ENCODE measurements at regions not wholly inside any gene's neighbourhood (a gene's known extent, or its start where the extent isn't known, plus 50 kb on each side); places are given as distances from the start of the nearest gene placed in this dataset.

DNA sequence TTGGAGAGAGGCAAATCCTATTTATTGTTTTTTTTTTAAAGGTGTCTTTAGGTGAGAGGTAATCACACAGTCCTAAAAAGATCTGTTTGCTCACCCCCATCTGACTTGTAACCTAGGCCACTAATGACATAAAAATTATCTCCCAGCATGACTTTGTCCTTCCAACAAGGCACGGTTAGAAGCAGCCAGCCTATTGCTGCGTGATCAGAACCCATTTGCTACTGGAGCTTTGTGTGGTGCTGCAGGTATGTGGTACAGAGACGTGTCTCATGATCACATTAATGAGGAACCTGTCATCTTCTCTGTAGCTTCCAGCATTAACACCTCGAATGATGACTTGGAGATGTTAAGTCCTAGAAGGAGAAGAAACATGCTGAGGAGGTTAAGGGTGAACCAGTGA, 555.8 kb upstream of the TLE4 start:
- DNase-seq: no peak

DNA sequence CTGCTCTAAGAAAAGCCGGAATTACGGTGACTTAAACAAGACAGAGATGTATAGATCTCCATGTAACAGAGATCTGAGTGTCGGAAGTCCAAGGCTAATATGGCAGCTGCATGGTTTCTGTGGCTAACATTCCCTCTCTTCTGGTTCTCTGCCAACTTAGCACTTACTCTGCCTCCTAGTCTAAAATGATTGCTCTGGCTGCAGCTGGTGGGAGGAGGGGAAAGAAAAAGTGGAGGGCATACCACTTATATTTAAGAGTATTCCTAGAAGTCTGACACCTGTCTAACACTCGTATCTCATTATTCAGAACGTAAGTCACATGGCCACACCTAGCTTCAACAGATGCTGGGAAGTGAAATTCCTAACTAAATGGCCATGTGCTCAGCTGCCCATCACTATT, 551.5 kb upstream of the TLE4 start:
- DNase-seq: no peak

DNA sequence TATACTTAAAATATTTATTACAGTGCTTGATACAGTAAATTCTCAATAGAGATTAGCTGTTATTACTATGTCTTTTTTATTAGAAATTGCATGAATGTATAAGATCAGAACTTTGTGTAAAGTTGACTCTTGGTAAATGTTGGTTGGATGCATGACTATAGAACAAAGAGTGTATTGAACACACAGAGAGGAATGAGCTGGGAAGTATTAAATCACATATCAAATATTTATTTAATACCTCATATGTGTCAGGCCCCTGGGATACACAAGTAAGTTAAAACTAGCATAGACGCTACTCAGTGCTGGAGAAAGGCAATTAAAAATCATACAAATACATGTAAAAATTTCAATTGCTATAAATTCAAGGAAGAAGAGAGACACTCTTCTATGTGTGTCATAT, 550.7 kb upstream of the TLE4 start:
- DNase-seq: no peak

DNA sequence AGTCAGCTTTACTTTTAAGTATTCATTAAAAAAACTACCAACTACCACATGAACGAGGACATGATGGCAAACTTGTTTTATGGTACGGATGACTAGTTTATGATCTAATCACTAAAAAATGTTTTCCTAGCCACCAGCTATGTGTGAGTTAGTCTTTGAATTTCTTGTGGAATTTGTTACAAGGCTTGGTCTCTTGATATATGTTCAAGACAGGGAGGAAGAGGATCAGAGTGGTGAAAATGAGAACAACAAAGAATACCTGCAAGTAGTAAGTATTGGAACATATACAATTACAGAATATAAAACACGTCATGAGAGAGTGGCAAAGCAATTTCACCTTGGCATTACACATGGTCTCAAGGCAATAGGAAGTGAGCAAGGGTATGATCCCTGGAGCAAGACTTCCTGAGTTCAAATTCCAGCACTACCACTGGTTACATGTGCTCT, 548.6 kb upstream of the TLE4 start:
- no peak for DNase-seq

DNA sequence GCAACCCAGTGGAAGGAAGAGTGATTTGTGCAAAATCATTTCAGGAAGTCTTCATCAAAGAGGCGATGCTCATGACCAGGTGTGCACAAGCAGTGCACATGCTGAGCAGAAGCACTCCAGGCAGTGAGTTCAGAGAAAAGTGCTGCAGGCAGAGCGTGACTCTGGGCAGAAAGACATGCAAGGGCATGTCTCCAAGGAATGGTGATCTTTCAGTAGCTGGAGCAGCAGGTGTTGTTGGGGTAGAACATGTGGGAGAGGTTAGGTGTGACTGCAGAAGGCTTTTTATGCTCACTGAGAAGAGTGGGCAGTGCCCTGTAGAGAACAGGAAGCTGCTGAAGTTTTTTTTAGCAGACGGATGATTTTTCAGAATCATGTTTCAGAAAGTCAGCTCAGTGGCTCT, 545.4 kb upstream of the TLE4 start:
- no peak for DNase-seq

DNA sequence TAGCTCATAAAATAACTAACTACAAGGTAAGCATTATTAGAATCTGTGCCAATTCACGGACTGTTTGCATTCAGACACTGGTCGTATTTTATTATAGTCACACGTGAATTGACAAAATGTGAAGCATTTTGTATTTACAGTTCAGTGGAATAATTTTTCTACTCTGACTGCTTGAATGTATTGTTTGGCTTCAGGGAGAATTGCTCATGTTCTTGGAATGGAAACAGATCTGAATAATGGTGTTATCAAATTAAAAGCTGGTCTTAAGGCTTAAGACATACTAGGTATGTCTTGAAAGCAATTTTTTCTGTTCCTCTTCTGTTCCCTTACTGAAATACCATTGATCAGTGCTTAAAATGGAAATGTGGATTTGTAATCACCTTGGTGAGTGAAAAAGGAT, 543.7 kb upstream of the TLE4 start:
- DNase-seq: no peak

DNA sequence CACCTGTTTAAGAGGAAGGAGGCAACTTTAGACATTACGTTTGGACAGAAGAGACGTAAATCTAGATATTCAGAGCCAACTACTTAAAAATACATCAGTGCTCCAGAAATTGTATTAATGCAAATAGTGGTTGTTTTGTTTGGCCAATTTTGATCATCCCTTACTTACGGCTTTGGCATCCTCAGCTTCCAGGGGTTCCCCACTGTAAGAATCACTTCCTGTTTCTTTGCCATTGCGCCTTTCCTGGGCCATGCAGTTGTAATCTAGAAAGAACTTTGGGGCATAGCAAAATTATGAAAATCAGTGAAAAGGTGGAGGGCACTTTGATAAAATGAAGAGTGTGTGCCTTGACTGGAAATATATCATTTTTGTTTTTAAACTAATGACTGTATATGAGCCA, 537.2 kb upstream of the TLE4 start:
- no peak for DNase-seq

DNA sequence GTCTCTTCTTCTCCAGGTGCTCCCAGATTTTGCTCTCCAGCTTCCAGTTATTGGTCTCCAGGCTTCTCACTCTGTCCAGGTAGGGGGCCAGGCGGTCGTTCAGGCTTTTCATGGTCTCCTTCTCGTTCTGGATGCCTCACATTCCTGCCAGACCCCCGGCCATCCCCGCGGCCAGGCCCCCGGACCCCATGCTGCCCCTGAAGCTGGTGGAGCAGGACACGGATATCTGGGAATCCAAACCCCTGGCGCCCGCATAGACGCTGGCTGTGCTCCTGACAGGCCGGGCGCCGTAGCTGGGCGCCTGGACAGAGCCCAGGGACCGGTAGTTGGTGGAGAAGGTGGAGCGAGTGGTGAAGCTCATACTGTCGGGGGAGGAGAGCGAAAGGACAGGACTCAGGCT, 534.4 kb upstream of the TLE4 start:
- DNase-seq: no peak

DNA sequence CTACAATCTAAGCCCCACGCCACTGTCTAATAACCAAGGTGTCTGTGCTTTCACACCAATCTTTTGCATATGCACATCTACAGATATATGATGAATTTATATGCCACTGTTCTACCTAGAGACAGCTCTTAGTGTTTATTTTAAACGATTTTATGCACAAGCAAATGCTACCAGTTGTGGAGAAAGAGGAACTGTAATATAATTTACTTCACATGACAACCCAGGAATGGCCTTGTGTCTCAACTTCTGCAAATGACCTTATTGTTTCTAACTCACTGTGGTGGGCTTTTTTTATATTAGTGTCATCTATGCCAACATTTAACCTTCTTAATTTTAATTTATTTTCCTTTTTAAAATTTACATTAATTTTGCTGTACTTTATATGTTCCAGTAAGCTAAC, 531.1 kb upstream of the TLE4 start:
- DNase-seq: no peak

DNA sequence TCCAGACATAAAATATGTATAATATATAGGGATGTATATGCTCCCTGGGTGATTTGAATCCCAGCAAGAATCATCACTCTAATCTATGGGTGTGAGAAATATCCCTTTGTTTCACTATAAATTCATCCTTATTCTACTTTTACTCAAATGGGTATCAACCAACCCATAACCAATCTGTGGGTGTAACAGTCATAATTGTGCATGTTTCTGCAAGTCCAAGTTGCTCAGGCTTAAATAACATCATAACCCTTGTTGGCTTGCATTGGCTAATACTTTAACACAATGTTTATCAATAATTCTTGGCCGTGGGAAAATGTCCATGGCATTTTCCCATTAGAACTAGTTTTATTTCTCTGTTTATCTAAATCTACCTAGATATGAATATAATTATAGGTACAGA, 530.5 kb upstream of the TLE4 start:
- no peak for DNase-seq

DNA sequence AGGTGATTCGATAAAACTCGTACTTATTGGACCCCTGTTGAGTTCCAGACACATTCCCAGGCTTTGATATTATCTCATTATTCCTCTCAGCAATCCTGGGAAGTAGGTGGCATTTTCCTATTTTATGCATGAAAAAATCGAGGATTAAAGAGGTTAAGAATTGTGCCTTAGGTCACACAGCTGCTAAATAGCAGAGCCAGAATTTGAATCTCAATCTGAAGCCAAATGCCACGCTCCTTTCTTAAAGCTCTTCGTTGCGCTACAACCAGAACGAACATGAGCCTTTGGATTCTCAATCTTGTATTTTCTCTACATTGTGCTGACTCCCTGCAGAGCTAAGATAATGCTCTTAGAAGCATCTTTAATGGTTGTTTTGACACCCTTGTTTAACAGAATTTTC, 527.8 kb upstream of the TLE4 start:
- DNase-seq: no peak

DNA sequence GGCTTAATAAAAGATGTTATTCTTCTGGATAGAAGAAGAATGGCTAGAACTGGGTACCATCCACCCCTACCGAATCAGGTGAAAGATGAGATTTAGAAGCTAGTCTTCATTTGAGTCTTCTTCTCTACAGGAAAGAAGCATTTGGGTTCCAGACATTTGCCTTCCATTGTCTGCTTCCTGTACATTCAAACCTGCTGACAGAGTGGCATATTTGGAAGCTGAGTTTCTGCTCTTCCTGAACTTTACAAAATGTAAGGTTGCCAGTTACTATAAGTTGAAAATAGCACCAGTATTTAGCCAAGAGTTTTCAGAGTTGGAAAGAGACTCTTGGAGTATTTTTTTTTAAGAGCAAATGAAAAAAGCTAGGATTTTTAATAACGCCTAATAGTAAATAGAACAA, 525.4 kb upstream of the TLE4 start:
- DNase-seq: no peak

DNA sequence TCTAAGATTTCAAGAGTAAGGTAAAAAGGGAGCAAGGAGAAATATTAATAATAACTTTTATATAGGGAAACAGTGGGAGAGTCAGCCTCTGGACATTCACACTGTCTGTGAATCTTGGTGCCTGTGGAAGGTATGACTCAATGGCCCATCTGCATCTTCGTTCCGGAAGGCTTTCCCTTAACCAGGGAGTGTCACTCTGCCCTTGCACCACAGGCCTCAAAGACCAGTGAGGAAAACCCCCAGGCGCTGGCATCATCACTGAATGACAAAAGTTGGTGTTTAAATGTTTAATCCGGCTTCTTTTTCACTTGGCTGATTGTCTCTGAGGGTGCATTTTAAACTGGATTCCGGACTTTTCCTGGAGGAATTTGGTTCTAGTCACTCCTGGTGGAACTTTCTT, 522.4 kb upstream of the TLE4 start:
- DNase-seq: no peak

DNA sequence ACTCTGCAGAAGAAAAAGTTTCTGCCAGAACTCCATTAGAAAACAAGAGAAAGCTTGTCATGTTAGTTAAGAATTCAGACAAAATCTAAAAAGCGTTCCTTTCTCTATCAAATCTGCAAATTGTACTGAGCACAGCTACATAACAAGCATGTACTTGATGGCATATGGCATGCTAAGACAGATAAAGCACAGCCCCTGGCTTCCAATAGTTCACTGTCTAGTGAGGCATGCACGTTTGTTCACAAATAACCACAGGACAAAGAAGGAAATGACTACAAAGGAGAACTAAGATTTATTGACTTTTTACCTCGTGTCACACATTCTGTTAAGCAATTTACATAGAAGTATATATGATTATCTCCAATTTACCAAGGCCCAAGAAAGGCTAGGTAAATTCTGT, 518.2 kb upstream of the TLE4 start:
- no peak for DNase-seq

DNA sequence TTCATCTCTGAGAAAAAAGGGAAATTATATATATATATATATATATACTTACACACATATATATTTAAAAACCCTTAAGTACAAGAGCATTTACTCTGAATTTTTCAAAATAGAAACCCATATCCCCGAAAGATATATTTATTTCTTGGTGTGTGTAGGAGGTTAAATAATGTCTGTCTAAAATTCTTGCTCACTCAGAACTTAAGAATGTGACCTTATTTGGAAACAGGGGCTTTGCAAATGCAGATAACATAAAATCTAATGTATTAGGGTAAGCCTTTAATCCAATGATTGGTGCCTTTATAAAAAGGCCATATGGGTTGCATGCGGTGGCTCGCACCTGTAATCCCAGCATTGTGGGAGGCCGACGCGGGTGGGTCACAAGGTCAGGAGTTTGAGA, 517.3 kb upstream of the TLE4 start:
- DNase-seq: no peak

DNA sequence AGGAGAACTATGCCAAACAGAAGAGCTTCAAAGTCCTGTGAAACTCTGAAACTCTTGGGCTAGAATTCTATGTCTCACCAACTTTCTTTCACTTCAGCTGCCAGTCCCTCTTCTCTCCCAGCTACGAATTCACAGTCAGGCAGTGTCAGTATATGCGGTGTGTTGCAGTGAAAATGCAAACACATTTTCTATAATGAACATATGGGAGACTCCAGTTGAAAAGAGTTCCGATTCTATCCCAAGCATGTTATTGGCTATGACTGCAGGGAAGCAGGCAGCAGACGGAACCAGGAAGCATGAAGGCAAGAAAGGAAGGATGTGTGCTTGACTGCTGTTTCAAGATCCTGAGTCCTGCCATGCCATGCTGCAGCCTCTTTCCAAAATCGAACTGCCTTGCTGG, 515.7 kb upstream of the TLE4 start:
- no peak for DNase-seq

DNA sequence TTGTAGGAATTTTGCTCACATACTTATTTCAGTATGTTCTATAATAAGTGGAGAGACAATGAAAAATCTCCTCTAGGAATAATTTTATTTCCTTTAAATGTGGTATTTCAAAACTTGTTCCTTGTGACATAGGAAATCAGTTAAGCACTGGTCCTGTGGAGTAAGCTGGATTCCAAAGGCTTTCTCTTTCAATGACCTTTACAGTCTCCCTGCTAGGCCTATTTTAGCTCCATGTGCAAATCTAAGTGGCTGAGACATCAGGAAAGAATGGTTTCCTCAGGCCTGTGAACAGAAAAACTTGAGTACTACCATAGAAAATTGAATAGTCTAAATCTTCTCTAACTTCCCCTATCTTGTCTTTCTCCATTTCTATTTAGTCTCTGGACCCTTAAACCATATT, 514.2 kb upstream of the TLE4 start:
- no peak for DNase-seq

DNA sequence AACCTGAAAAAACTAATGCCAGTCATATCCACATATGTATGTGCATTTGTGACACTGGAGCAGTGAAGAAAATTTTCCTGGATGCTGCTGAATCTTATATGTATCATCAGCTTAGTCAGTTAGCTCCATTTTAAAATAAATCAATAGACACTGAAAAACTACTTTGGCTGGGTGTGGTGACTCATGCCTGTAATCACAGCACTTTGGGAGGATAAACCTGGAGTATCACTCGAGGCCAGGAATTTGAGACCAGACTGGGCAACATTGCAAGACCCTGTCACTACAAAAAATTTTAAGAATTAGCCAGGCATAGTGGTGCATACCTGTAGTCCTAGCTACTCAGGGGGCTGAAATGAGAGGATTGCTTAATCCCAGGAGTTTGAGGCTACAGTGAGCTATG, 511.0 kb upstream of the TLE4 start:
- DNase-seq: no peak

DNA sequence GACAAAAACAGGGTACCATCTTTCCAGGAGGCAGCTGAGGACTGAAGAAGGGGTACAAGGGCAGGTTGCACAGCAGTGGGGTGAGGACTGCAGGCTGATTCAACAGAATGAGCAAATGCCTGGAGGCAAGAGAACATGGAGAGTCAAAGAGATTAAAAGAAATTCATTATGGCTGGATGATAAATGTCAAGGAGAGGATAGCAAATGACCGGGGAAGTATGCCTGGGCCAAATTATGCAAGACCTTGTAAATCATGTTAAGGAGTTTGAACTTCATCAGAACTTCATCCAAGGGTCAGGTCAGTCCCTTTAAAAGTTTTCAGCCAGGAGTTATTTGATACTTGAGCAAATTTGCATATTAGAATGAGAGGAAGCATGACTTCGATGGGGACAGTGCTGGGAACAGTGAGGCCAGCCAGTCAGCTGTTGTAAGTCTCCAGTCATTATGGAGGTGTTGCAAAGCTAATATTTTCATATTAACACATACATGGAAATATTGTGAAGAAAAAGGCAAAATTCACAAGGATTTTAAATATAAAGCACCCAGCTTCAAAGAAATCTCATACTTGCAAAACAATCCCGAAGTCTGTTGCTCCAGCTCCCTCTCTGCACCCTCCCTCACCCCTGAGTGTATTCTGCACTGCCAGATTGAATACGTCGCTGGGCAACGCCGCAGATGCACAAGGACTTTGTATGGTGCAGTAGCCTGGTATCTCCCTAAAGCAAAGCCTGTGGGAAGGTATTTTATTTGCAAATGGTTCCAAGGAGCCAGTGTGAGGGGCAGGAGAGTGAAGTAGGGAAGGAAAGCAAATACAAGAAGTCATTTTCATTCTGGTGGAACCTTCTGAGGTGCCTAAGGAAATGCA, 509.8 kb upstream of the TLE4 start:
- no peak for DNase-seq

DNA sequence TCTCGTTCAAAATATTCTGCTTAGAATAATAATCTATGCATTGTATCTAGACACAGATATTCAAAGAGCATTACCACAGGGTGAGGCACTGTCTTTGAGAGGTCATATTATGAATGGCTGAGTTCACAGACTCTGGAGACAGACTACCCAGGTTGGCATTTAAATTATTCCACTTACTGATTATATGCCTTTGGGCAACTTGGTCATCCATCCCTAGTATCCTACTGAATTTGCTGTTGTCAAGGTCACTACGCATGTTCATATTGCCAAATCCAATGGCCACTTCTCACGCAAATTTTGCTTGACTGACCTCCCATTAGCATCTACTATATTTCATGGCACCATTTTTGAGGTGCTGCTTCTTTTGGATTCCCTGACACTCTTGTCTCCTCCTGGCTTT, 498.6 kb upstream of the TLE4 start:
- no peak for DNase-seq

DNA sequence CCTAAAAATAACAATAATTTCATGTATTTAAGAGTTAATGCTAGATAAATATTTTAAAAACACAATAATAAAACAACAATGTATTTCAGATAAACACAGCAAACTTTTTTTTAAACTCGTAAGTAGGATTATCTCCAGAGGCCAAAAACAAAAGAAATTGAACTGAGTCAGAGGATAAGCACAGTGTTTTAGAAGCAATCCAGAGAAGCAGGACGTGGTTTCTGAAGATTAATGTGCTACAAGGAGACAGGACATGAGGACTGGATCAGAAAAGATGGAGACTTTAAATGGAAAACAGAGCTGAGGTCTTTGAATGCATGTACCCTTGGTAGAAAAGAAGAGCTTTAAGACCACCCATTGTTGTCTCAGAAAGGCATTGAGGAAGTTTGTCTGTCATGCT, 491.2 kb upstream of the TLE4 start:
- no peak for DNase-seq

DNA sequence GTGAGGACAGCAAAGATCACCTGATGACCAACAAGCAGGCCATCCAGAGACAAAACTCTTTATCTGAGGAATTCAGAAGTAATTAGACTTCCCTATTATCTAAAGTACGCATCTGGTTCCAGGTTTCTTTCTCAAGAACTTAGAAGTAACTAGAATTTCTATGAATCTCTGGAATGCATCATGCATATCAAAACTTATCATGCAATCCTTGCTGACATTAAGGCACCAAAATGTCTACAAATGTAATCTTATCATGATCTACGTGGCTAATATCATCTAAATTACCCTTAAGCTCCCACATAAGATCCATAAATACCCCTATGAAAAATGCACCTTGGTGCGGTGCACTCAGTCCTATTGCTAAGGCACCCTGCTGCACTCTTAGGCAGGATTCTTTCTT, 488.1 kb upstream of the TLE4 start:
- DNase-seq: no peak

DNA sequence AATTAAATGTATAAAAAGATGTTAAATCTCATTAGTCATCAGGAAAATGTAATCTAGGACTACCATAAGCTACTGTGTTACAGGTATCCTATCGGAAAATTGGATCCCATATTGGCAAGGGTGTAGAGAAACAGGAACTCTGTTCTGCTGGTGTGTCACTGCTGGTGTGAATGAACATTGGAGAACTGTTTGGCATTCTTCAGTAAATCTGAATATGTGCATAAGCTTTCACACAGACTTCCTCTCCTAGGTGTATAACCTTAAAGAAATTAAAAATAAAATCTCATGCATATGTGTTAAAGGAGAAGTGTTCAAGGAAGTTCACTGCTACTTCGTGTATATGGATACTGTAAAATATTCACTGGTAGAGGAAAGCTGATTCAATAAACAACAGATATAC, 484.6 kb upstream of the TLE4 start:
- DNase-seq: no peak

DNA sequence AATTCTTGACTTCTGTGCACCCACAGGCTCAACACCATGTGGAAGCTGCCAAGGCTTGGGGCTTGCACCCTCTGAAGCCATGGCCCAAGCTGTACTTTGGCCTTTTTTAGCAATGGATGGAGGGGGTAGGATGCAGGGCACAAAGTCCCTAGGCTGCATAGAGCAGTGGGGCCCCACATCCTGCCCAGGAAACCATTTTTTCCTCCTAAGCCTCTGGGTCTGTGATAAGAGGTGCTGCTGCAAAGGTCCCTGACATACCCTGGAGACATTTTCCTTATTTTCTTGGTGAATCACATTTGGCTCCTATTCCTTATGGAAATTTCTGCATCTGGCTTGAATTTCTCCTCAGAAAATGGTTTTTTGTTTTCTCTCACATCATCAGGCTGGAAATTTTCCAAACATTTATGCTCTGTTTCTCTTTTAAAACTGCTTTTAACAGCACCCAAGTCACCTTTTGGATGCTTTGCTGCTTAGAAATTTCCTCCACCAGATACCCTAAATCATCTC, 482.7 kb upstream of the TLE4 start:
- no peak for DNase-seq

All from muscle of arm (tissue), 1 donor.